ENCODE measurements at regions not wholly inside any gene's neighbourhood (a gene's known extent, or its start where the extent isn't known, plus 50 kb on each side); places are given as distances from the start of the nearest gene placed in this dataset.

GRCh38 chr4:25981749-25982148 lies 67.7 kb downstream of the SMIM20 start:
- H3K4me3 Mint-ChIP-seq (ENCODE audit: unreplicated experiment), result no peak overlapping the region
- ChIA-PET CTCF (interaction anchor here (0.6 kb wide), 1 partner anchor 652 kb away, joined by 3 read pairs; no protein-coding TSS in a partner anchor), POLR2A (no interaction called here)
- no TSS peak for BruUV-seq (replicated peaks)
- H3K4me1 Mint-ChIP-seq (ENCODE audit: low read depth, unreplicated experiment), result no peaks in the 10 kb centered on the region
- no peaks in the 10 kb centered on the region for H3K36me3 Mint-ChIP-seq (ENCODE audit: insufficient read depth, unreplicated experiment)
- Histone ChIP-seq H3K9me3 (no peaks in the 10 kb centered on the region), H3K36me3 (ENCODE audit: control insufficient read depth, insufficient read depth, low read length) (no peaks in the 10 kb centered on the region), H3K4me1 (no peaks in the 10 kb centered on the region), H3K4me3 (ENCODE audit: low read depth, low read length) (no peak overlapping the region), H3K27me3 (replicated peaks; ENCODE audit: control insufficient read depth, insufficient read depth, low read length) (no peaks in the 10 kb centered on the region)
- H3K27ac Mint-ChIP-seq (ENCODE audit: unreplicated experiment), result no peak overlapping the region
- DNase-seq, result no peak
- no peaks in the 10 kb centered on the region for H3K27me3 Mint-ChIP-seq (ENCODE audit: insufficient read depth, unreplicated experiment)
- no peak for TF ChIP-seq CTCF (IDR thresholded peaks at IDR 0.05; ENCODE audit: insufficient read depth in 1 of 2, low read depth in 1 of 2, low read length in 1 of 2, severe bottlenecking in 1 of 2, unreplicated experiment in 1 of 2)
- intact Hi-C loops (cut with micrococcal nuclease; ENCODE audit: unreplicated experiment), result loop anchor here (10.0 kb wide), 1 partner anchor 163 kb away; no protein-coding TSS in a partner anchor
- H3K9me3 Mint-ChIP-seq (ENCODE audit: unreplicated experiment), result no peaks in the 10 kb centered on the region

- CTCF ChIA-PET, result no interaction called here
- no peaks in the 10 kb centered on the region for H3K9me3 ChIP-seq
- intact Hi-C loops (cut with micrococcal nuclease; ENCODE audit: unreplicated experiment), result loop anchor here (10.0 kb wide), 1 partner anchor 162 kb away; no protein-coding TSS in a partner anchor
Measured at GRCh38 chr4:25982962-25983361, 68.9 kb downstream of the SMIM20 start.

GRCh38 chr4:25984266-25984665 lies 70.2 kb downstream of the SMIM20 start:
- DNase-seq, result no peak
- H3K27me3 ChIP-seq (replicated peaks; ENCODE audit: control insufficient read depth, insufficient read depth, low read length), result no peaks in the 10 kb centered on the region
- no peaks in the 10 kb centered on the region for H3K9me3 Mint-ChIP-seq (ENCODE audit: unreplicated experiment)
- H3K27me3 Mint-ChIP-seq (ENCODE audit: insufficient read depth, unreplicated experiment), result no peaks in the 10 kb centered on the region
- no peaks in the 10 kb centered on the region for H3K9me3 ChIP-seq
- no peak overlapping the region for H3K27ac Mint-ChIP-seq (ENCODE audit: unreplicated experiment)
- no peaks in the 10 kb centered on the region for H3K4me1 ChIP-seq
- no peaks in the 10 kb centered on the region for H3K36me3 Mint-ChIP-seq (ENCODE audit: insufficient read depth, unreplicated experiment)
- BruUV-seq (replicated peaks), result no TSS peak
- CTCF ChIA-PET, result no interaction called here
- no peak overlapping the region for H3K4me3 Mint-ChIP-seq (ENCODE audit: unreplicated experiment)
- no peaks in the 10 kb centered on the region for H3K36me3 ChIP-seq (ENCODE audit: control insufficient read depth, insufficient read depth, low read length)
- no peak for TF ChIP-seq CTCF (IDR thresholded peaks at IDR 0.05; ENCODE audit: insufficient read depth in 1 of 2, low read depth in 1 of 2, low read length in 1 of 2, severe bottlenecking in 1 of 2, unreplicated experiment in 1 of 2)
- no peaks in the 10 kb centered on the region for H3K4me1 Mint-ChIP-seq (ENCODE audit: low read depth, unreplicated experiment)
- H3K4me3 ChIP-seq (ENCODE audit: low read depth, low read length), result no peak overlapping the region
- intact Hi-C loops (cut with micrococcal nuclease; ENCODE audit: unreplicated experiment), result loop anchor here (10.0 kb wide), 1 partner anchor 161 kb away; no protein-coding TSS in a partner anchor
- POLR2A ChIA-PET, result no interaction called here

More at GRCh38 chr4:25982962-25983361, 68.9 kb downstream of the SMIM20 start:
- Mint-ChIP-seq H3K4me3 (ENCODE audit: unreplicated experiment) (no peak overlapping the region), H3K27me3 (ENCODE audit: insufficient read depth, unreplicated experiment) (no peaks in the 10 kb centered on the region), H3K27ac (ENCODE audit: unreplicated experiment) (no peak overlapping the region), H3K9me3 (ENCODE audit: unreplicated experiment) (no peaks in the 10 kb centered on the region), H3K4me1 (ENCODE audit: low read depth, unreplicated experiment) (no peaks in the 10 kb centered on the region), H3K36me3 (ENCODE audit: insufficient read depth, unreplicated experiment) (no peaks in the 10 kb centered on the region)
- H3K4me3 ChIP-seq (ENCODE audit: low read depth, low read length), result no peak overlapping the region
- no peak for TF ChIP-seq CTCF (IDR thresholded peaks at IDR 0.05; ENCODE audit: insufficient read depth in 1 of 2, low read depth in 1 of 2, low read length in 1 of 2, severe bottlenecking in 1 of 2, unreplicated experiment in 1 of 2)
- POLR2A ChIA-PET, result no interaction called here
- no peaks in the 10 kb centered on the region for H3K27me3 ChIP-seq (replicated peaks; ENCODE audit: control insufficient read depth, insufficient read depth, low read length)
- no TSS peak for BruUV-seq (replicated peaks)
- no peak for DNase-seq
- no peaks in the 10 kb centered on the region for H3K36me3 ChIP-seq (ENCODE audit: control insufficient read depth, insufficient read depth, low read length)
- no peaks in the 10 kb centered on the region for H3K4me1 ChIP-seq
